ENCODE measurements at regions not wholly inside any gene's neighbourhood (a gene's known extent, or its start where the extent isn't known, plus 50 kb on each side); places are given as distances from the start of the nearest gene placed in this dataset.

DNA sequence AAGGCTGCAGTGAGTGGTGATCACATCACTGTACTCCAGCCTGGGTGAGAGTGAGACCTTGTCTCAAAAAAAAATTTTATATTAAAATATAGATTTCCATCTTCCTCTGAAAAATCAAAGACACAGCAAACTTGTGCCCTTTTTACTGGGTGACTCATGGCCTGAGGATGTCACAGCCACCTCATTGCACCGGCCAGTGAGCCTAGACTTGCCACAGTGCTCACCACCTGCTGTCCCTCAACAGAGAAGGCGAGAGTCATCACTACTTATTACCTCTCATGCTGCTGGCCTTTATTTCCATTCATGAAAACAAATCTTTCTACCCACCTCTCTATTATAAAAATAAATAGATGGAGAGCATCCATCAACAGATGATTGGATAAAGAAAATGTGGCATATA is 295.8 kb downstream of the PREX1 start:
- no peak for TF ChIP-seq EZH2phosphoT487 (IDR thresholded peaks at IDR 0.05; ENCODE audit: low read depth)
- Histone ChIP-seq H3K4me2 (ENCODE audit: low read length) (no peak overlapping the region), H3K9ac (ENCODE audit: low read length) (no peak overlapping the region), H3K36me3 (replicated peaks; ENCODE audit: low read depth, low read length) (no peaks in the 10 kb centered on the region), H3K4me1 (ENCODE audit: low read length) (peaks cover 13% of the 10 kb centered on the region), H3K27me3 (ENCODE audit: low read depth, low read length) (peaks cover 40% of the 10 kb centered on the region), H2AFZ (ENCODE audit: low read depth, low read length) (no peak overlapping the region), H4K20me1 (ENCODE audit: insufficient read depth, low read length) (0 out of 2 replicates have a peak, but pooled peaks cover under 1% of the 10 kb centered on the region), H3K79me2 (ENCODE audit: low read length) (no peaks in the 10 kb centered on the region), H3K9me3 (ENCODE audit: insufficient read depth, low read length) (no peaks in the 10 kb centered on the region), H3K4me3 (ENCODE audit: low read length) (no peak overlapping the region), H3K27ac (ENCODE audit: low read length) (no peak overlapping the region)

DNA sequence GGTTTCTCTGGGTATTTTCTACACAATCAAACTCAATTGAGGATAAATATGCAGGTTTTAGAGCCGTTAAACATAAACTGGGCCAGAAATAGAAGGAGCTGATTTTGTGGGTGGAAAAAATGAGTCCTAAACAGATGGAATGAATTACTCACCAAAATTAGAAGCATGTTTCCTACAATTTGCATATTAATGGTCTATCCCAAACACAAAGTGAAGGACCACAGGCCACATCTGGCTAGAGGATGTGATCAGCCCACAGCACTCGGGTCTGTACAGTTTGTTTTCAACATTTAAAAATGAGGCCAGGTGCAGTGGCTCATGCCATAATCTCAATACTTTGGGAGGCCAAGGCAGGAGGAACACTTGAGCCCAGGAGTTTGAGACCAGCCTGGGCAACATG is 296.3 kb downstream of the PREX1 start:
- Histone ChIP-seq H3K36me3 (replicated peaks; ENCODE audit: low read depth, low read length) (no peaks in the 10 kb centered on the region), H3K4me2 (ENCODE audit: low read length) (no peak overlapping the region), H2AFZ (ENCODE audit: low read depth, low read length) (no peak overlapping the region), H3K9me3 (ENCODE audit: insufficient read depth, low read length) (no peaks in the 10 kb centered on the region), H3K79me2 (ENCODE audit: low read length) (no peaks in the 10 kb centered on the region), H3K27ac (ENCODE audit: low read length) (no peak overlapping the region), H3K27me3 (ENCODE audit: low read depth, low read length) (peaks cover 41% of the 10 kb centered on the region), H4K20me1 (ENCODE audit: insufficient read depth, low read length) (0 out of 2 replicates have a peak, but pooled peaks cover 5% of the 10 kb centered on the region), H3K4me1 (ENCODE audit: low read length) (peaks cover 13% of the 10 kb centered on the region), H3K4me3 (ENCODE audit: low read length) (no peak overlapping the region), H3K9ac (ENCODE audit: low read length) (no peak overlapping the region)
- TF ChIP-seq, protein P1, sequence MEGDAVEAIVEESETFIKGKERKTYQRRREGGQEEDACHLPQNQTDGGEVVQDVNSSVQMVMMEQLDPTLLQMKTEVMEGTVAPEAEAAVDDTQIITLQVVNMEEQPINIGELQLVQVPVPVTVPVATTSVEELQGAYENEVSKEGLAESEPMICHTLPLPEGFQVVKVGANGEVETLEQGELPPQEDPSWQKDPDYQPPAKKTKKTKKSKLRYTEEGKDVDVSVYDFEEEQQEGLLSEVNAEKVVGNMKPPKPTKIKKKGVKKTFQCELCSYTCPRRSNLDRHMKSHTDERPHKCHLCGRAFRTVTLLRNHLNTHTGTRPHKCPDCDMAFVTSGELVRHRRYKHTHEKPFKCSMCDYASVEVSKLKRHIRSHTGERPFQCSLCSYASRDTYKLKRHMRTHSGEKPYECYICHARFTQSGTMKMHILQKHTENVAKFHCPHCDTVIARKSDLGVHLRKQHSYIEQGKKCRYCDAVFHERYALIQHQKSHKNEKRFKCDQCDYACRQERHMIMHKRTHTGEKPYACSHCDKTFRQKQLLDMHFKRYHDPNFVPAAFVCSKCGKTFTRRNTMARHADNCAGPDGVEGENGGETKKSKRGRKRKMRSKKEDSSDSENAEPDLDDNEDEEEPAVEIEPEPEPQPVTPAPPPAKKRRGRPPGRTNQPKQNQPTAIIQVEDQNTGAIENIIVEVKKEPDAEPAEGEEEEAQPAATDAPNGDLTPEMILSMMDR (IDR thresholded peaks at IDR 0.05; ENCODE audit: low read depth, low read length) = no peak

DNA sequence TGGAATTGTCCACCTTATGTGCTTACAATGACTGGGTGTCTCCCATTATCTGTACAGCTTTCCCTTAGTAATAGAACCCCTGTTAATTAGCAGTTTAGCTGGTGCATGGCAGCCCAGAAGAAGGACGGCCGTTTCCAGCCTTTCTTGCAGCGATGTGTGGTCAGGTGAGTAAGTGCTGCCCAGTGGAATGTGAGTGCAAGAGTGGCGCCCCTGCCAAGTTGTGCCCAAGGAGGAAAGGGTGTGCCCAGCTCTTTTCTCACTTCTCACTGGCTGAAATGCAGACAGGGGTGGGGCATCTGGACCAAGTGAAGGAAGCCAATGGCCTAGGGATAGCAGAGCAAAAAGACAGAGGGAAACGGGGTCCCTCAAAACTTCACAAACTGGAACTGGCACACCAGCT is 296.8 kb downstream of the PREX1 start:
- H3K4me3 ChIP-seq (ENCODE audit: low read length) = no peak overlapping the region
- no peaks in the 10 kb centered on the region for H3K79me2 ChIP-seq (ENCODE audit: low read length)
- no peak for TF ChIP-seq EZH2phosphoT487 (IDR thresholded peaks at IDR 0.05; ENCODE audit: low read depth)
- TF ChIP-seq, protein P1 (IDR thresholded peaks at IDR 0.05; ENCODE audit: low read depth, low read length) = no peak
- H3K9ac ChIP-seq (ENCODE audit: low read length) = no peak overlapping the region
- H3K9me3 ChIP-seq (ENCODE audit: insufficient read depth, low read length) = no peaks in the 10 kb centered on the region
- H4K20me1 ChIP-seq (ENCODE audit: insufficient read depth, low read length) = 0 out of 2 replicates have a peak, but pooled peaks cover 6% of the 10 kb centered on the region
- H3K4me1 ChIP-seq (ENCODE audit: low read length) = peaks cover 13% of the 10 kb centered on the region
- no peaks in the 10 kb centered on the region for H3K36me3 ChIP-seq (replicated peaks; ENCODE audit: low read depth, low read length)
- peaks cover 47% of the 10 kb centered on the region for H3K27me3 ChIP-seq (ENCODE audit: low read depth, low read length)
- H3K27ac ChIP-seq (ENCODE audit: low read length) = no peak overlapping the region
- H3K4me2 ChIP-seq (ENCODE audit: low read length) = no peak overlapping the region
- no peak overlapping the region for H2AFZ ChIP-seq (ENCODE audit: low read depth, low read length)

DNA sequence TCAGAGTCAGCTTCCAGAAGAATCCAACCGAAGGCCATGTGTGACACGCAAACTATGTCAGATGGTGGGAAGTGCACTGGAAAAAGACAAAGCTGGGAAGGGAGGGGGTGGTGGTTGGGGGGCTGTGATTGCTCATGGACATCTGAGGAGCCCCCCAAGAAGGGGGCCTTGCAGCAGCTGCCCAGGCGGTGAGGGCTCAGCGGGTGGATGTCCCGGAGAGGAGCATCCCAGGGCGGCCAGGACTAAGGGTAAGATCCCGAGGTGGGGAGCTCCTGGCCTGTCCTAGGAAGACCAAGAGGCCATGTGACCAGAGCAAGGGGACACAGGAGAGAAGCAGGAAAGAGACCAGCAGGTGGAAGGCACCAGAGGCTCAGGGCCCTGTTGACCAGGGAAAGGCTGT is 299.5 kb downstream of the PREX1 start:
- no peak overlapping the region for H2AFZ ChIP-seq (ENCODE audit: low read depth, low read length)
- H4K20me1 ChIP-seq (ENCODE audit: insufficient read depth, low read length) = peaks cover 13% of the 10 kb centered on the region
- no peaks in the 10 kb centered on the region for H3K36me3 ChIP-seq (replicated peaks; ENCODE audit: low read depth, low read length)
- no peak overlapping the region for H3K9ac ChIP-seq (ENCODE audit: low read length)
- peaks cover 54% of the 10 kb centered on the region for H3K27me3 ChIP-seq (ENCODE audit: low read depth, low read length)
- H3K4me1 ChIP-seq (ENCODE audit: low read length) = no peaks in the 10 kb centered on the region
- H3K4me3 ChIP-seq (ENCODE audit: low read length) = no peak overlapping the region
- no peak overlapping the region for H3K27ac ChIP-seq (ENCODE audit: low read length)
- no peaks in the 10 kb centered on the region for H3K9me3 ChIP-seq (ENCODE audit: insufficient read depth, low read length)
- H3K79me2 ChIP-seq (ENCODE audit: low read length) = no peaks in the 10 kb centered on the region
- H3K4me2 ChIP-seq (ENCODE audit: low read length) = no peak overlapping the region
- TF ChIP-seq, protein P1 (IDR thresholded peaks at IDR 0.05; ENCODE audit: low read depth, low read length) = no peak

DNA sequence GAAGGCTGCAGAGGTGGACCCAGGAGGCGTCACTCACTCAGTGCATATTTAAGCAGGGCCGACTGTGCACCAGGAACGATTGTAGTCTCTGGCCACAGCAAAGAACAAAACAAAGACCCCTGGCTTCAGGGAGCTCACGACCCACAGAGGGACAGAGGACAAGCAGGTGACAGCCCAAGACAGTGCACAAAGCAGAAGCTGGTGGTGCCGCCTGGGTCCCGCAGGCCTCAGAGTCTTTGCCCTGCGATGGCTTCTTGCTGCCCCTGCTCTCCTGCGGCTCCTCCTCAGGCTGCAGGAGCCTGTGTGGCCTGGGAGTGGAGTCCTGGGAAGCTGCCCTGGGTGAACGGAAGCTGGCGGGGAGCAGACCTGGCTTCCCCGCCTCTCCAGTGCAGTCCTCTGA is 300.0 kb downstream of the PREX1 start:
- Histone ChIP-seq H3K27ac (ENCODE audit: low read length) (no peak overlapping the region), H3K4me3 (ENCODE audit: low read length) (no peak overlapping the region), H3K9me3 (ENCODE audit: insufficient read depth, low read length) (no peaks in the 10 kb centered on the region), H2AFZ (ENCODE audit: low read depth, low read length) (no peak overlapping the region), H3K27me3 (ENCODE audit: low read depth, low read length) (peaks cover 49% of the 10 kb centered on the region), H3K9ac (ENCODE audit: low read length) (no peak overlapping the region), H4K20me1 (ENCODE audit: insufficient read depth, low read length) (peaks cover 13% of the 10 kb centered on the region), H3K4me2 (ENCODE audit: low read length) (no peak overlapping the region), H3K4me1 (ENCODE audit: low read length) (no peaks in the 10 kb centered on the region), H3K36me3 (replicated peaks; ENCODE audit: low read depth, low read length) (no peaks in the 10 kb centered on the region), H3K79me2 (ENCODE audit: low read length) (no peaks in the 10 kb centered on the region)
- no peak for TF ChIP-seq EZH2phosphoT487 (IDR thresholded peaks at IDR 0.05; ENCODE audit: low read depth)
- TF ChIP-seq, protein P1 (IDR thresholded peaks at IDR 0.05; ENCODE audit: low read depth, low read length) = no peak
